ENCODE measurements at regions not wholly inside any gene's neighbourhood (a gene's known extent, or its start where the extent isn't known, plus 50 kb on each side); places are given as distances from the start of the nearest gene placed in this dataset.

DNA sequence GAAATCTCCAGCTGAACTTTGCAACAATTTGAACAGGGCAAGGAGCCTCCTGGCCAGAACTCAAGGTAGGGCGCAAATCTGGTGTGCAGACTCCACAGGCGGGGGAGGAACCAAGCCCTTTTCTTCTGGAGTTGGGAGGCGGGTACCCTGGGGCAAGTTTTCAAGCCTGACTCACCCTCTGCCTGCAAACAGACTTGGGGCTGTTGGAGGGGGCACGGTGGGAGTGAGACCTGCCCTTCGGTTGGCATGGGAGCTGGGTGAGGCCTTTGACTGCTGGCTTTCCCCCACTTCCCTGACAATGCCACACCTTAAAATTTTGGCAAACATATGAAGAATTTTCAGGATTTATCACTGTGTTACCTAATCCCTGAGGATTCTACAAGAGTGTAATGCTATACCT is 709.8 kb upstream of the DIAPH2 start:
- Histone ChIP-seq H3K9ac (ENCODE audit: low read length) (peak overlapping the region; percentile 39), H3K9me3 (ENCODE audit: low read length) (no peaks in the 10 kb centered on the region), H3K9me2 (replicated peaks; ENCODE audit: low read length) (no peaks in the 10 kb centered on the region), H3K4me1 (ENCODE audit: insufficient read depth, low read length) (peaks cover 27% of the 10 kb centered on the region), H3K36me3 (ENCODE audit: low read depth, low read length) (no peaks in the 10 kb centered on the region), H4K20me1 (ENCODE audit: low read length) (no peaks in the 10 kb centered on the region), H3K4me3 (ENCODE audit: low read length) (0 out of 2 replicates have a peak overlapping the region, but pooled peaks have one; percentile 12), H3F3A (ENCODE audit: low read length, unreplicated experiment) (no peaks in the 10 kb centered on the region), H3K27ac (ENCODE audit: low read length) (peak overlapping the region; percentile 90), H3K4me2 (ENCODE audit: low read length) (peak overlapping the region; percentile 71), H3K27me3 (ENCODE audit: low read length) (no peaks in the 10 kb centered on the region), H3K79me2 (ENCODE audit: low read length) (no peaks in the 10 kb centered on the region), H2AFZ (ENCODE audit: low read length) (peak overlapping the region; percentile 67)
- intact Hi-C loops (cut with micrococcal nuclease) = no loop called here
- TF ChIP-seq EZH2phosphoT487 (IDR thresholded peaks at IDR 0.05; ENCODE audit: borderline replicate concordance, low read length) = no peak
- no peak for TF ChIP-seq EZH2 (IDR thresholded peaks at IDR 0.05; ENCODE audit: low read length, unreplicated experiment)
- TF ChIP-seq CTCF (conservative IDR thresholded peaks at IDR 0.05; ENCODE audit: low read depth, low read length) = no peak
- ATAC-seq = peak; percentile 92
- BruUV-seq (replicated peaks) = no TSS peak
- POLR2A ChIA-PET (ENCODE audit: unreplicated experiment) = no interaction called here
- CTCF ChIA-PET = no interaction called here
- peak; percentile 92 for DNase-seq

DNA sequence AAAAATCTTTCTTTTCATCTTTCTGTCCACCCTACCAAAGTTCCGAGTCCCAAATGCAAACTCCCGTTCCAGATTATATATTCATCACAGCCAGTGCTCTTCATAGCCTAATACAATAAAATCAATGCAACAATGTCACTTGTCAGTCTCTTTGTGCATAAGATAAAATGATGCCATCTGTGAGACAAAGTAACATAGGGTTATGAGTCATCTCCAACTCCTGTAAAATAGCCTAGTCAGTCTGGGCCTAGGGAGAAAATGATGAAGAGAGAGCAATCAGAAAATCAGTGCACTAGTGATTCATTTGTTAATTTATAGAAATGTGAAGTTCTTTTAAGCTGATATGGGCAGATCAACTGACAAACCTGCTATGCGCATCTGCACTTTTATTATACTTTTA is 689.1 kb upstream of the DIAPH2 start:
- TF ChIP-seq EZH2 (IDR thresholded peaks at IDR 0.05; ENCODE audit: low read length, unreplicated experiment) (no peak), CTCF (conservative IDR thresholded peaks at IDR 0.05; ENCODE audit: low read depth, low read length) (no peak), EZH2phosphoT487 (IDR thresholded peaks at IDR 0.05; ENCODE audit: borderline replicate concordance, low read length) (no peak)
- no peaks in the 10 kb centered on the region for H3K9me3 ChIP-seq (ENCODE audit: low read length)
- H3K36me3 ChIP-seq (ENCODE audit: low read depth, low read length) = no peaks in the 10 kb centered on the region
- no peak overlapping the region for H3K4me3 ChIP-seq (ENCODE audit: low read length)
- H4K20me1 ChIP-seq (ENCODE audit: low read length) = no peaks in the 10 kb centered on the region
- intact Hi-C loops (cut with micrococcal nuclease) = no loop called here
- peak; percentile 85 for ATAC-seq
- peak; percentile 68 for DNase-seq
- ChIA-PET CTCF (no interaction called here), POLR2A (ENCODE audit: unreplicated experiment) (no interaction called here)
- peak overlapping the region; percentile 31; the same call in 1 of the 2 replicates for H3K4me2 ChIP-seq (ENCODE audit: low read length)
- no peak overlapping the region for H2AFZ ChIP-seq (ENCODE audit: low read length)
- no TSS peak for BruUV-seq (replicated peaks)
- peaks cover 22% of the 10 kb centered on the region for H3K4me1 ChIP-seq (ENCODE audit: insufficient read depth, low read length)
- no peaks in the 10 kb centered on the region for H3K27me3 ChIP-seq (ENCODE audit: low read length)
- no peak overlapping the region for H3K9ac ChIP-seq (ENCODE audit: low read length)
- no peaks in the 10 kb centered on the region for H3K9me2 ChIP-seq (replicated peaks; ENCODE audit: low read length)
- H3K79me2 ChIP-seq (ENCODE audit: low read length) = no peaks in the 10 kb centered on the region
- peak overlapping the region; percentile 17; the same call in 1 of the 2 replicates for H3K27ac ChIP-seq (ENCODE audit: low read length)
- no peaks in the 10 kb centered on the region for H3F3A ChIP-seq (ENCODE audit: low read length, unreplicated experiment)

GRCh38 chrX:95996294-95996693 is 688.3 kb upstream of the DIAPH2 start:
- H3K9ac ChIP-seq (ENCODE audit: low read length) = no peak overlapping the region
- H3K27me3 ChIP-seq (ENCODE audit: low read length) = no peaks in the 10 kb centered on the region
- no peaks in the 10 kb centered on the region for H3K9me2 ChIP-seq (replicated peaks; ENCODE audit: low read length)
- no peak overlapping the region for H3K4me3 ChIP-seq (ENCODE audit: low read length)
- no peak for TF ChIP-seq EZH2phosphoT487 (IDR thresholded peaks at IDR 0.05; ENCODE audit: borderline replicate concordance, low read length)
- TF ChIP-seq CTCF (conservative IDR thresholded peaks at IDR 0.05; ENCODE audit: low read depth, low read length) = no peak
- no peak for TF ChIP-seq EZH2 (IDR thresholded peaks at IDR 0.05; ENCODE audit: low read length, unreplicated experiment)
- no peaks in the 10 kb centered on the region for H3K9me3 ChIP-seq (ENCODE audit: low read length)
- no peak overlapping the region for H2AFZ ChIP-seq (ENCODE audit: low read length)
- peaks cover 29% of the 10 kb centered on the region for H3K4me1 ChIP-seq (ENCODE audit: insufficient read depth, low read length)
- ChIA-PET POLR2A (ENCODE audit: unreplicated experiment) (no interaction called here), CTCF (no interaction called here)
- DNase-seq = no peak
- ATAC-seq = no peak
- intact Hi-C loops (cut with micrococcal nuclease) = no loop called here
- H3K27ac ChIP-seq (ENCODE audit: low read length) = peak overlapping the region; percentile 17; the same call in 1 of the 2 replicates
- no TSS peak for BruUV-seq (replicated peaks)
- peak overlapping the region; percentile 31; the same call in 1 of the 2 replicates for H3K4me2 ChIP-seq (ENCODE audit: low read length)
- H3F3A ChIP-seq (ENCODE audit: low read length, unreplicated experiment) = no peaks in the 10 kb centered on the region
- H3K36me3 ChIP-seq (ENCODE audit: low read depth, low read length) = no peaks in the 10 kb centered on the region
- H3K79me2 ChIP-seq (ENCODE audit: low read length) = no peaks in the 10 kb centered on the region
- H4K20me1 ChIP-seq (ENCODE audit: low read length) = no peaks in the 10 kb centered on the region
